ENCODE measurements at regions not wholly inside any gene's neighbourhood (a gene's known extent, or its start where the extent isn't known, plus 50 kb on each side); places are given as distances from the start of the nearest gene placed in this dataset.
"Not testable (repeated sequence)": the region's sequence is repeated elsewhere in the genome, so short reads cannot be mapped to it uniquely, and the experiment has no call there.

DNA sequence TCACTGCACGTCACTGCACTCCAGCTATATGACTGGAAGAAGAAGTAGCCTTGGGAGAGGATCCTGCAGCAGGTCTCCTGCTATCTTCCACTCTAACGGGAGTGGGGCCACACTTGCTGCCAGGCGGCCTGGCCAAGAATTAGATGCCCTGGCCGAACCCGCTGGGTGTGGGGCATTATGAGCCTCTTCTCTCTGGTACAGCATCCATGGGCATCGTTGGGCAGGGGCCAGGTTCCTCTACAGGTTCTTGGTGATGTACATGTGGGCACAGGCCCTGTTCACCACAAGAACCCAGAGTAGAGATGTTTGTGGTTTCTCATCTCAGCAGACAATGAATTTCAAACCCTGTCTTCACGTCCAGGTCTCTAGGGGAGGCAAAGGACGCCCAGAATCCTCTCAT, 370.5 kb downstream of the NPHP4 start:
- no peak for DNase-seq

DNA sequence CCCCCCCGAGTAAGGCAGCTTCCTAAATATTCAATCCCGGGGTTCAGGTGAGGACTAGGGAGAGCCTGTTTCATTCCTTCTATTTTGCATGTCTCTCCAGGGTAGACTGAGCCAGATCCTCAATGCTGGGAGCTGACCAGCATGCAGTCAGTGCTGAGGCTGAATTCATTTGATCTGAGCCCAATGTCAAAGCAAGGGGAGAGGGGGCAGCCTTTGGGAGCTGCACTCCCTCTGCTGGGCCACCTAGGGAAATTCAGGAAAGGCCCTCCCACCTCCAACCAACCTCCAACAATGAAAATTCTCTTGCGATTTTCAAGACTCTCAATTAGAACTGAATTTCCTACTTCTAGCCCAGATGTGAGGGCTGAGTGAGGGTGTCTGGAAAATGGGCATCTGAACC, 371.2 kb downstream of the NPHP4 start:
- DNase-seq: no peak

DNA sequence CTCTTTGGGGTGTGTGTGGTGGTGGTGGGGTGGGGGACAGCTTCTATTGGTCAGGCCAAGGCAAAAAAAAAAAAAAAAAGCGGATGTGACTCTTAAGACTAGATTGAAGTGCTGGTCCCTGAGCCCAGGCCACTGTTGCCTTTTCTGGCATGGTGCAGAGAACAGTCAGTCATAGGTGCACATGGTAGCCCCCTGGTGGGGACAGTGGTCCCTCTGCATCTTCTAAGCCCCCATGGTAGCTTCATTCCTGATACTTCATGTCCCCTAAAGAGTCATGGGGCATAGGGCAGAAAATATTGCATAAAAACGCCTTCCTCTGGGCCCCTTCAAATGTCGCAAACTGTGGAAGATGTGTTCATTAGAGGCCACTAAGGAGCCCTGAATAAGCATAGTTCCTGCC, 371.8 kb downstream of the NPHP4 start:
- no peak for DNase-seq

DNA sequence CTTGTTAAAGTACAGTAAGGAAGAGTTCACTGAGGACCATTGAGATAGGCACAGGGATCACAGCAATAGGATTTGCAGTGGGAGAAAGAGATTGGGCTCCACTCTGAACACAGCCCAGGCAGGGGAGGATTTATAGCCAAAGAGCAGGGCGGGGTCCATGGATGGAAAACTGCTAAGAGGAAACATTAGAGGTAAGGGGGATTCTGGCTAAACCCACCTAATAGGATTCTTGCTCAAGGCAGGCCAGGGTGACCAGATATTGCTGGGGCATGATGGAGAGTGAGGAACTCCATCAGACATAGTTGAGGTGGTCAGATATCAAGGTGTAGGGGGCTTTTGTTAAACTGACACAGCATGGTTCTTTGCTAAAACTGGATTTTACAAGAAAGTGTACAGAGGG, 372.8 kb downstream of the NPHP4 start:
- DNase-seq: no peak

DNA sequence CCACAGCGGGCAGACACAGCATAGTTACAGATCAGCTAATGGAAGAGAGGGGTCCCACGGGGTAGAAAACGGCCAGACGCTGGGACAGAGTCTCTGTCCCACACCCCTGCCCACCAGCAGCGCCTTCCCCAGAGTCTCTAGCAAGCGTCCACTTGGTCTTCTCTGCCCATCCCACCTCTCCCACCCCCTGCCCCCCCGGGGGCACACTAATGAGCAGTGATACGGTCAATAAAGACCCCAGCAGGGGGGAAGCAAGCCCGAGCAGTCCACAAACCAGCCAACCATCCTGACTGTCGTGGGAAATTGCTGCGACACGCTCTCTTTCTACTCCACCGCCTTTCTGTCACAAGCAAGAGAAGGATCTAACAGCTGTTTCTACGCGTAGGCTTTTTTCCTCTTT, 374.7 kb downstream of the NPHP4 start:
- DNase-seq: no peak

DNA sequence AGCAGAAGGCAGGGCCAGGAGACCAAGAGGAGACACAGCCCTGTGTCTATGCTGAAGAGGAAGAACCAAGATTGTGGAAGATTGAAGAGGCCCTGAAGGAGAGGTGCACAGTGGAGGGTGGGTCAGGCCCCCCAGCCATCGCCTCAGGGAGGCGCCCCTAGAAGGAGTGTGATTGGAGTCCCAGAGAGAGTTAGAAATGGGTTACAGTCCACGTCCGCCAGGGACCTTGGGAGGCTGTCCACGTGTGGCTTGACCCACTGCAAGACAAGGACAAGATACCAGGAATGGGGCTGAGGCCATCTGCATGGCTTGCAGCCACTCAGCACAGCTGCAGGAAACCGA, 375.1 kb downstream of the NPHP4 start:
- DNase-seq: no peak

DNA sequence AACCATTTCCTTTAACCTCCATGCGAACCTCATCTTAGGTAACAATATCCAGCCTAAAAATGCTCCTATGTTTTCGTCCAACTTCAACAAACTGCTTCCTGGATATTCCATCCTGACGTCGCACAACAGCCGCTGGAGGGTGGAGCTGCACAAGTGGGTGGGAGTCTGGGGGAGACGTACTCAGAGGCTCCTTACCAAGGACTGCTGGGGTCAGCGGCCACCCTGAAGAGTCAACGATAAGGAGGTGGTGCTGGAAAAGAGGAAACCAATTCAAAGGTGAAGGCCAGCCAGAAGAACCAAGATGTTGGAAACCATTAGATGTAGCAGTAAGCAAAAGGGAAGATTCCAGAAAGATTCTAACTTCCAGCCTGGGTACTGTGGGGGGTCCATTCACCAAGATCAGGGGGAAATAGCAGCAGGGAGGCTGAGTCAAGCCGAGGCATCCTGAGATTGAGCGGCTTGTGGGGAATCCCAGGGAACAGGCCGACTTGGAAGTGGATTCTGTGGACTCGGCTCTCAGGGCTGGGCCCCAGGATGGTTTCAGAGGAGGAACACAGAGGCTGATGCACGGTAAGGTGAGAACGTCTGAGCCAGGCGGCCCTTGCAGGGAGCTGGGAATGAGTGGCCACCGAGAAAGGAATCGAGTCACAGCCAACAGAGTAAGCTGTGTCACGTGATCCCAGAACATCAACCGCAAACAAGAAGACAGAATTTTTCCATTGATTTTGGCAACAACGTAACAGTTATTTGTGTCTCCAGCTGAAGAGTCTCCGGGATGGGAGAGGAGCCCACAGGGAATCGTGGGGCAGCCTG, 375.7 kb downstream of the NPHP4 start:
- no peak for DNase-seq

DNA sequence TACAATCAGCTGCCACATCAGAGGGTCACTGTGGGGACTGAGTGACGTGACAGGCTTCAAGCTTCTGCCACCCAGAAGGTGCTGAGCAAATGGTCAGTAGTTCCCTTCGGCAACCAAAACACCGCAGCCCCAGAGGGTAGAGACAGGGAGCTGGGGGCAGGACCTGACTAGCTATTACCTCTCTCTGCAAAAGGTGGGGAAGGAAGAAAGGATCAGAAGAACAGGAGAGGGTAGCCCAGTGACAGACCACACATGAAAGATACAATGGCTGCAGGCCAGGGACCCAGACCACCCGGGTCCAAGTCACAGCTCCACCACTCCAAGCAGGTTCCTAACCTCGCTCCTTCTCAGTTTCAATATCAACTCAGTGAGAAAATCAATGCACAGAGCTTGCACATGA, 377.1 kb downstream of the NPHP4 start:
- DNase-seq: no peak

DNA sequence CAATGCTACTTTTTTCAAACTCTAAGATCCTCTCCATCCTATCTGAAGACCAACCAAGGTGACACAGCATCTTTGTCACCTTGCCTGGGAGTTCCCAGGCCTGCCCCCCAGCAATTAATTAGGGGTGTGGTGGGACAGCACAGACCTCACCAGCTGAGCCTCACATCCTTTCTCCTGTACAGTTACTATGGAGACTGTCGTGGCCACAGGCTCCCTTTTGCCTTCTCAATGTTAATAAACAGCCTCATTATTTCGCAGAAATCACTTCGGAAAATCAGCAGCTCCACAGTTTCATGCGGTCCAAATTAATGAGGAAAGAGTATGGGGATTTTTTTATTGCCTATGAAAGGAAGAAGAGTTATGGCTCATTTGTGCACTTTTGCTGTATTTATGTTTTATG, 378.3 kb downstream of the NPHP4 start:
- DNase-seq: no peak

DNA sequence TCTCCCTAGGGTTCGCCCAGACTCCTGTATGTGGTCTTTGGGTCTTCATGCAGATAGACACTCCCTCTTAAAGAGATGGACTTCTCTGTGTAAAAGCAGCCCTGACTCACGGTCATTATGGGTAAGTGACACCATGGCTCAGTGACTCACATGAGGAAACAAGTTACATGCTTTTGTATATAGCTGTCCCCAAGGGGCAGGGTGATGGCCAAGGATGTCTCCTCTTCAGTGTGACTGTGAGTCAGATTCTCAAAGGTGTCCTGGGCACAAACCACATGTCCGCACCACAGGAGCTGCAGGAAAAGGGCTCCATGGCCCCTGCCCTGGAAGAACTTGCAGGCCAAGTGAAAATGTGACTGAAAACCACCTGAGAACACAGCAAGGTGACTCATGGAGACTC, 380.4 kb downstream of the NPHP4 start:
- DNase-seq: no peak

DNA sequence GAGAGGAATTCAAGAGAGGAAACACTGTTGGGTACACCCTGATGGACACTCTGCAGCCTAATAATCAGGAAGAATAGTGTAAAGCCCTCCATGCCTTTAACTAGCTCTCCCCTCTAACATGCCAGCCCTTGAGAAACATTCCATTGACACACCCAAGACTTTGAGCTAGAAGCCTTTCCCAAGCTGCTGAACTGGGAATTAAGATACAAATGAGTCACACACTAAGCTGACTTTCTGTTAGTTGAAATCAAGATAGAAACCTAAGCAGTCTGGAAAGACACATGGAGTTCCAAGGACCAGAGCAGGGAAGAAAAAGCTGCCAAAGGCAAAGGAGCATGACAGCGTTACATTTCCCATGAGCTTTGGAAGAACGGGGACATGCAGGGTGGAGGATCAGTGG, 380.8 kb downstream of the NPHP4 start:
- no peak for DNase-seq

DNA sequence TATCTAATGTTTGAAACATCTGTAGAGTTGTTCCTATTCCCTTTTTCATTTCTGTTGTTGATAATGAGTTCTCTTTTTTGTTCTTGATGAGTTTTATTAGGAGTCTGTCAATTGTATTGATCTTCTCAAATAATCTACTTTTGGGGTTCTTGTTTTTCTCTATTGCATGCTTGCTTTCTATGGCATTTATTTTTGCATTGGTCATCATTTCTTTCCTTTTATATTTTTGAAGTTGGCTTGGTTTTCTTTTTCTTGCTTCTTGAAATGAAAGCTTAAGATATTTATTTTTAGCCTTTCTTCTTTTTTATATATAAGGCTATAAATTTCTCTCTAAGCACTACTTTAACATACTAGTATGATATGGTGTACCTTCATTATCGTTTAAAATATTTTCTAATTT, 381.8 kb downstream of the NPHP4 start:
- no peak for DNase-seq

DNA sequence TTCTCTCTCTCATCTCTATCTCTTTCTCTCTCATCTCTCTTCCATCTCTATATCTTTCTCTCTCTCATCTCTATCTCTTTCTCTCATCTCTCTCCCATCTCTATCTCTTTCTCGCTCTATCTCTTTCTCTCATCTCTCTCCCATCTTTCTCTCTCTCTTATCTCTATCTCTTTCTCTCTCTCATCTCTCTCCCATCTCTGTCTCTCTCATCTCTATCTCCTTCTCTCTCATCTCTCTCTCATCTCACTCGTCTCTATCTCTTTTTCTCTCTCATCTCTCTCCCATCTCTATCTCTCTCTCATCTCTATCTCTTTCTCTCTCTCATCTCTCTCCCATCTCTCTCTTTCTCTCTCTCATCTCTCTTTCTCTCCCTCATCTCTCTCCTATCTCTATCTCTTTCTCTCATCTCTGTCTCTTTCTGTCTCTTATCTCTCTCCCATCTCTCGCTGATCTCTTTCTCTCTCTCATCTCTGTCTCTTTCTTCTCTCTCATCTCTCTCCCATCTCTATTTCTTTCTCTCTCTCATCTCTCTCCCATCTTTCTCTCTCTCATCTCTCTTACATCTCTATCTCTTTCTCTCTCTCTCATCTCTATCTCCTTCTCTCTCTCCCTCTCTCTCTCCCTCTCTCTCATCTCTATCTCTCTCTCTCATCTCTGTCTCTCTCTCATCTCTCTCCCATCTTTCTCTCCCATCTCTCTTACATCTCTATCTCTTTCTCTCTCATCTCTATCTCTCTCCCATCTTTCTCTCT, 388.7 kb downstream of the NPHP4 start:
- DNase-seq: no peak

DNA sequence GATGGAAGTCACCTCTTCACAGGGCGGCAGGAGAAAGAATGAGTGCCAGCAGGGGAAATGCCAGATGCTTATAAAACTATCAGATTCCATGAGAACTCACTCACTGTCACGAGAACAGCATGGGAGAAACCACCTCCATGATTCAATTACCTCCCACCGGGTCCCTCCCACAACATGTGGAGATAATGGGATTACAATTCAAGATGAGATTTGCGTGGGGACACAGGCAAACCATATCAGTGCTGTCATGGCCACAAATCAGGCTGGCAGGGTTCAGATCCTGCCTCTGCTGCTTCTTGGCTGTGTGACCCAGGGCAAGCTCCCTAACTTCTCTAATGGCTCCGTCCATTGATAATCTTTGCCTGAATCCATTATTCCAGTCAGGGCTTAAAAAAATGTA, 389.5 kb downstream of the NPHP4 start:
- not testable (repeated sequence) for DNase-seq

DNA sequence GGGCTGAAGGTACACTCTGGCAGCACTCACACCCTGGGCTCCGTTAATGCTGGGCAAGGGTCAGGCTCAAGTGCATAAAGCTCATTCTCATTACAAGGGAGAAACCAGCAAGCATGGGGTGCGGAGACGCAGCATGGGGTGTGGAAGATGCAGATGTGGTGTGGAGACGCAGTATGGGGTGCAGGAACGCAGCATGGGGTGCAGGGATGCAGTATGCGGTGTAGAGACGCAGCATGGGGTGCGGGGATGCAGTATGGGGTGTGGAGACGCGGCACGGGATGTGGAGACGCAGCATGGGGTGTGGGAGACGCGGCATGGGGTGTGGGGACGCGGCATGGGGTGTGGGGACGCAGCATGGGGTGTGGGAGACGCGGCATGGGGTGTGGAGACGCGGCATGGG, 390.7 kb downstream of the NPHP4 start:
- no peak for DNase-seq

DNA sequence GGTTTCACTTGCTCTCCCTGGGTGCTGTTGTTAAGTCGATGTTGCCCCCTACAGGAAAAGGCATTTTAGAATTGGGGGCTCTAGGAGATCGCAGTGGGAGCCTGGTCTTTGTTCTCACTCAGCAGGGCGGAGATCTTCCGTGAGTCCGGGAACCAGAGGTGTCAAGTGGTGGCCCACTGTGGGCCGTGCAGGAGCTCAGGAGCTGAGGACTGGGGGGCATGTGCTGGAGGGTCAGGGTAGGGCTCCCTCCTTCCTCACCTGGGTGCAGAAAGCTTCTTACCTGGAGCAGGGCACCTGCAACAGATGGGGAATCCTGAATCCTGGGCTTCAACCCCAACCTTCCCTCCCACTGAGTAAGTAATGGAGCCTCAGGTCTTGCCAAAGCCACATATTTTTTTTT, 392.7 kb downstream of the NPHP4 start:
- DNase-seq: no peak

DNA sequence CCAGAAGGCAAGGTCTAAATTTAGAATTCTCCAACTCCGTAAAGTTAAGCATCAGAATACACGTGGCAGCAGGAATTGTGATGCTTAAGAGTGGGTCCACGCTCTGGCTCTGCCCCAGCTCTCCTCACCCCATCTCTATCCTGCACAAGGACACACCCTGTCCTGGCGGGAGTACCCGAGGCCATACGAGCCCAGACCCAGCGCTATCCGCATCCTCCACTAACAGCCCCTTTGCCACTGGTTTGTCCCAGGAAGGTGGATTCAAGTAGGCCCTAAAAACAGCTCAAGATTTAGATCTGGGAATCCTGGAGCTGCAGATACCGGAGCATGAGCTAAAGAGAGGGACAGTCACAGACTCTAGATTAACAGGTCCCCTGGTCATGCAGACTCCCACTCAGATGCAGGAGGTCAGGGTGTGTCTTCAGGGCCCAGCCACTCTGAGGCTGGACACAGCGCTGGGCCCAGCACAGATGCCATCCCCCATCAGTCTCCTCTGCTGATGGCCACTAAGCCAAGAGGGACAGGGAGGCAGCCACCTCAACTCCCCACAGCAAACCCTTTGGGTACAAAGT, 393.3 kb downstream of the NPHP4 start:
- no peak for DNase-seq

DNA sequence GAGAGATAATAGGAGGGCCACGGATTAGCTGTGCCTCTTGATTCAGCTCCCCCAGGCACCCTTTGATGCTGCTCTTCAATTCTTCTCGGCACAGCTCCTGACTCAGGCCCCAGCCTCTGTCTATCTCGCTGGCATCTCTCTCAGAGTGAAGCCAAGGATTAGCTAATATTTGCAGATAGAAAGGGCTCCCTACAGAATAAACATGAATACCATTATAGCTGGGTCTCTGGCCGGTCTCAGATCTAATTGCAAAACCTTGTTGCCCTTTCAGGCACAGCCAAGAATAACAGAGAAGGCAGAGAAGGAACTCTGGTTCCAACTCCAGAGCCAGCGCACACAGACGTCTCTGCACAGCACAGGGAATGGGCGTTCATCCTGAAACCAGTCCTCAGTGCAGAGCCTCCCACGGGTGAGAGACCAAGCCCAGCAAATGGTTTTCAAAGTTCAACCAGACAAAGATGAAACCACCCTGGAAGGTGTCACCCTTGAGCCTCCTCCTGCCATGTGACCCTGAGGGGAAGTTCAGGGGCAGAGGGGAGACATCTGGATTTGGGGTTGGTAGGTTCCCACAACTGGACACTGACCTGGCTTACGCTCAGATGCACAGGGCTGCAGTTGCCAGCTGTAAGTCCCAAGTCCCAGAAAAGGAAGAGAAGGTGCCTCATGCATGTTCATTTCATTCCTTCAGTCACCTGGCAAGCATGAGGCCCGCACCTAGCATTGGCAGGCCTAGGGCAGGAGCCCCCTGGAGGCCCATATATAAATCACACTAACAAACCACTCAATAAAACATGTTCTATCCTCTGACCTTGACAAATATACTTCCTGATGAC, 394.0 kb downstream of the NPHP4 start:
- no peak for DNase-seq

DNA sequence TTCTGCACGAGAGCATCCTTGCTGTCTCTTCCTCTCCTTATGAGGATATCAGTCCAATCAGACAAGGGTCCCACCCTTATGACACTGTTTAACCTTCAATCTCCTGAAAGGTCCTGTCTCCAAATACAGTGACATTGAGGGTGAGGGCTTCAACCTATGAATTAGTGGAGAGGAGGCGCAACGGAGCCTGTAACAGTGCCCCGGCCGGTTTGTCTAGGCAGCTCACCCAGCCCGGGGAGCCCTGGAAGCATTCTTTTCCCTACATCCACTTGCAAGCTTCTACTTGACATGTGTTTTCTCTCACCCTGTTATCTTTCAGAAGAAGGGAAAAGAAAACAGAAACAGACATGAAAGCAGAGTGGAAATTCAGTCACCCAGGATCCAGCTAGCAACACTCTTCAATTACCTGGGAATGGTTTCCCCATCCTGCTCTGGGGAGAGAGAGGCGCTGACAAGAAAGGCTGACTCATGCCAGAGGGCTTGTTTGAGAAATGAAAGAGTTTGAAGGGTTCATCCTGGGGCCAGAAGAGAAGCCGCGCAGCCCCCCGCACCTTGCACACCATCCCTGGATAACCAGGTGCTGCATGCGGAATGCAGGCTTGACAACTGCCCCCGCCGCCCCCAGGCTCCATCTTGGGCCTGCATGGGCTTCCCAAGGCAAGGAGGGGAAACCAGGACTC, 394.9 kb downstream of the NPHP4 start:
- DNase-seq: no peak

DNA sequence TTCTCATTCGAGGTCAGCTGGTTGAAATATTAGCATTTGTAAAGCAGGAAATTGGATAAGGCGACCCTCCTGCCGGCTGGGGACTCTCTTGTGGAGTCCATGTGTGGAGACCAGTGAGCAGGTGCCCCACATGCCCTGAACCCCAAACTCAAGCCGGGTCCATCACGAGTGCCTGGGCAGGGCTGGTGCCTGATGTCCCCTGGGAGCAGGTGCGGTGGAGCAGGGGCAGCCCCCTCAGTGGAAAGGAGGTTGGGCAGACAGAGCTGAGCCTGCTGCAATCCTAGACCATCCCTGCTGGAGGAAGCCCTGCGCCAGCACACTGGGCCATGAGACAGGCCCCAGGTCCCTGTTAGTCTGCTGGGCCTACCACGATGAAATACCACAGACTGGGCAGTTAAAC, 395.6 kb downstream of the NPHP4 start:
- DNase-seq: no peak

DNA sequence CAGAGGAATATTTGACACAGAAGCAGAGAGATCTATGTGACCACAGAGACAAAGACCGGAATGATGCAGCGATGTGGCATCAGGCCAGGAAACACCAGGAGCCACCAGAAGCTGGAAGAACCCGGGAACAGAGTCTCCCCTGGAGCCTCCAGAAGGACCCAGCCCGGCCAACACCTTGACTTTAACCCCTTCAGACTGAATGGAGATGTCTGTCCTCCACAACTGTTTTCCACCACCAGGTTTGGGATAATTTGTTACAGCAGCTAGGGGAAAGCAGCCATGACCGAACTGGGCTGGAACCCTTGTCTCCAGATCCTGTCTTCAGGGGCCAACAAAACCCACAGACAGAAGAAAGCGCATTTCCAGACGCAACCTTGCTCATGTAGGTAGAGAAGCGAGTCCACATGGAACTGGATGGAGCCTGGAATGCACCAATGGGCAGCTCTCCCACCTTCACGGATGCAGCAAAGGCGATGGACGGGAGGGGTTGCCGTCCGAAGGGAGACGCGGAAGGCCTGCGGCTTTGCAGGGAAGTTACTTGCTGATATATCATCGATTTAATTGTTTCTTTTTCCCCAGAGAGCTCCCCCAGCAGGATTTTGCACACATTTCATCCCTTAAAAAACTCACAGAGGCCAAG, 396.6 kb downstream of the NPHP4 start:
- no peak for DNase-seq
